HPDE6-E6E7 (cell line): ENCODE measurements at regions not wholly inside any gene's neighbourhood (a gene's known extent, or its start where the extent isn't known, plus 50 kb on each side); places are given as distances from the start of the nearest gene placed in this dataset.
A peak's percentile ranks its signal among the peaks of the same experiment; 100 is the strongest.

Experiments used
- DNase-seq: peaks from one replicate; pipeline ENCODE4 v3.0.0; 2011; ENCODE audit warnings: missing footprints; ENCODE audit errors: extremely low spot score

DNA sequence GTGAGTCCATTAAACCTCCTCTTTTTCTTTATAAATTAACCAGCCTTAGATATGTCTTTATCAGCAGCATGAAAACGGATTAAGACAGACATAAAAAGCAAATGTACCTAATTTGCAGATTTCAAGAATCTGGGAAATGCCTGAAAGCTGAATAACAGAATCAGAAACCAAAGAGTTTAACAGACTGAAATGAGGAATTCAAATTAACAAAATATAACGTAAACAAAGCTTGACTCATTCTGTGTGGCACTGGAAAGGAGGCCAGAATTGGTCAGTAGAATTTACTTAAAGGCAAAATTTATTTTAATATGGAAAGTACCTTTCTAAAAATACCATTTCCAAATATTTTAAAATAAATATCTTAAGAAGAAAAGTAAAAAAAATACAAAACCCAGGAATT lies 540.6 kb upstream of the HTR2A start:
- no peak for DNase-seq

GRCh38 chr13:47433461-47434005 lies 536.7 kb upstream of the HTR2A start:
- no peak for DNase-seq

GRCh38 chr13:47426126-47426849 lies 529.4 kb upstream of the HTR2A start:
- no peak for DNase-seq

- DNase-seq: no peak
Measured at GRCh38 chr13:47421525-47421924, 524.7 kb upstream of the HTR2A start.

DNA sequence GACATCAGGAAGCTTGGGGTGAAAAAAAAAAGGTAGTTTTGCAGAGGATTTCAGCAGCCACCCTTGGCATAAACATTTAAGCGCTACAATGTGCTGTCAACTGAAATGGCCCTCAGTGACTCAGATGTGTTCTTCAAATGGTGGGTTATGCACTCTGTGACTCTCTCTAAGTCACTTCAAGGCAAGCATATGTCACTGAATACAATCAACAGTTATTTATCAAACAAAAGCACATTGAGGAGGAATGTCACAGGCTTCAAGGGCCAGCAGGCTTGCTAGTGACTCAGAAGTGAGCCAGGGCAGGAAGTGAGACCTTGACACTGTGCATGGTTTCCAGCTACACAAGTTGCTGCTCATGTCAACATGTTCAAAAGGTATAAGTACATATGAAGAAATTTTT lies 523.7 kb upstream of the HTR2A start:
- no peak for DNase-seq

DNA sequence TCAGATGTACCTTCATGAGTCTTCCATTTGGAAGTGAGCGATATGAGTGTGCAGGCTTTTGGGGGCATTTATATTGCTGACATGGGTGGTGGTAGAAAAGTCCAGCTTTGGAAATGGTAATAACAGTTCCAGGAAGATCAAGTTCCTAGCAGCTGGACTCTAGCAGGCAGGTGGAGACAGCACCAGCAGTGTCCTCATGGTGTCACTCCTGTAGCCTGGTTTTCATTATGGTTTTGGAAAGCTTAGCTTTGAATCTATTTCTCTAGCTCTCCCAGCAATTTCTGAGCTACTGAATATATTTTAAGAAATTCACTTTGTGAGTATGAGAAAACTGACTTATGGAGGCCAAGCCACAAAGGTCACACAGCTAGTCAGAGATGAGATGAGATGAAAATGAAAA lies 523.2 kb upstream of the HTR2A start:
- DNase-seq: no peak

GRCh38 chr13:47418206-47418920 lies 521.5 kb upstream of the HTR2A start:
- DNase-seq: no peak

DNA sequence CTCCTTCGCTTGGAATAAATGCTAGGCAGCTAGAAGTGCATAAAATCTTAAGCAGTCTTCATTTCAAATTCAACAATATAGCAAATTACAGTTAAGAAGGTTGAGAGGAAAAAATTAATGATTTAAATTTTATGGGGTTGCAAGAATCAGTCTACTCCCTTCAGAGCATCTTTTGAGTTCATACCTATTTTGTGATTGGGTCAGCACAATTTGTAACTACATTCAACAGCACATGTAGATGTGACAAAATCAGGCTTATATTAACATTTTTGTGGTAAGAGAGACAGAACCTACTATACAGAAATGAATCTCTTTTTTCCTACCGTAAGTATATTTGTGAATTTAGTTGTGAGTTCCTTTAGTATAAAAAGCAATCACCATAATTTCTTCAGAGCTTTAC lies 520.6 kb upstream of the HTR2A start:
- DNase-seq: no peak

DNA sequence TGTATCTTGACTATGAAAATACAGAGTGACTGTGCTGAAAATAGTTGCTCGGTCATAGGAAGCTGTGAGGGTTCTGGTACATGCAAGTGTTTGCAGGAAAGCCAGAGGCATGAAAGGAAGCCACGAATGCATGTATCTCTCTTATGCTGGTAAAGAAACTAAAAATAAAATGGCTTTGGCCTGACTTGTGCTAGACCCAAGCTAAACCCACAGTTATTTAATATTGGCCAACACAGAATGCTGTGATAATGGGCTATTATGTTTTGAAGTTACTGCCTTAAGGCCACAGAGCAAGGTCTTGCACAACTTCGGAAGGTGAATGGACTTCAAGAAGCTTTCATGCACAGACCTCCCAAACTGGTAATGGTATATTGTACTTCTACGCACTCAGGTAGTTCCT lies 518.2 kb upstream of the HTR2A start:
- no peak for DNase-seq

- DNase-seq: no peak
Measured at GRCh38 chr13:47413526-47413925, 516.7 kb upstream of the HTR2A start.

DNA sequence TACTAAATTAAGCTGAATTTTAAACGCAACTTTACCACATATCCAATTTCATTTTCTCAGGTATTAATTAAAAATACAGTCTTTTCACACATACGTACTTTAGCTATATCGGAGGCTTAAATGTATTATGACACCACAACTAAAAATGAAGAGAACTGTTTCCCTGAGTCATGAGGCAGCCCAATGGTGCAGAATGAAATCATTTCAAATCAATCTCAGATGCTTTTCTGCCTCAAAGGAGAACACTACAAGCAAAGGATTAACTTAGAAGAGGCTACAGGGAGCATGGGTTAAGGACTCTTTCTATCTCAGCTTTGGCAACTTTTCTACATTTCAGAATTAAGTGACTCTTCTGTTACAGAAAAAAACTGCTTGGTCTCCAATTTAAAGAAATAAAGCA lies 516.3 kb upstream of the HTR2A start:
- no peak for DNase-seq

DNA sequence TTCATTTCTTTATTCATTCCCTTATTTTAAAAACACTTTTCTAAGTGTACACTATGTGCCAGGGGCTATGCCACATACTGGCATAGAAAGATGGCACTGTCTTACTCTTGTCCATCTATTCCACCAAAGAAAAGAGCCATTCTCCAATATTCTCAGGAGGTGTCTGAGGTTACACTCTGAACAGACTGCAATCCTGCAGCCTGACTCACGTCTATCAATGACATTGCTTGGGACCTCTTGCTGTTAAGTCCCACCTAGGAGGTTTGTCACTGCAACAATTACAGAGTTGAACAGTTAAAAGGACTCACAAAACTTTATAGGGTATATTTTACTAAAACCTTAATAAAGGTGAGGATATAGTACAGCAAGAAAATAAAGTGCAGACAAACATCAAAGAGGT lies 512.9 kb upstream of the HTR2A start:
- DNase-seq: no peak

DNA sequence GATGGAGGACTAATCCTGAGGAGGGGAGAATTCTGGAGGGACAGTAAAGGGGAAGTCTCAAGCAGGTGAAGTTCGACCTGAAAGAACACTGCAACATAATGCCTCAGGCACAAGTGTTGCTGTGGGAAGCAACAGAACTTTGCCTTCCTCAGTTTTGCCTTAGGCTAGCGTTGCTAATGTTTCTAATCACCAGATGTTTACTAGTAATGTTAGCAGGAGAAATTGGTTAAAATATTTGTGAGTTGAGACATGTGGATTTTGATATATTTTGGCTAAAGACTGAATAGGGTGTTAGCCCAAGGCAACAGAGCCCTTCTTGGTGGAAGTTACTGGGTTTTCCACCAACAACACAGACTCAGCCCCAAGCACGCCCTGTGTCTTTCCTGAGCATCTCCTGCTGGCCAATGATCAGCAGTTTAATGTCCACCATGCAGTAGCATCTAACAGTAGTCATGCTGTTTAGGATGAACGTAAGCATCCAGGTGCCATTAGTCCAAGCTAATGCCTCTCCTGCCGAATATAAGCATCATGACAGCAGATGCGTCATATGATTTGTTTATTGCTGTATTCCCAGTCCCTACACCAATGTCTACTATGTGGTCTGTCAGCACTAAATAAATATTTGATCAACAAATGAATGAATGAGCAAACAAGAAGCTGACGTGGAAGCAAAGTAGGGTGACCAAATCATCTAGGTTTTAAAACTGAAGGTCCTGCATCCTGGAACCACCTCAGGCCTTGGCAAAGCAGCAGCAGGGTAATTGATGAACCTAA lies 511.9 kb upstream of the HTR2A start:
- DNase-seq: no peak

DNA sequence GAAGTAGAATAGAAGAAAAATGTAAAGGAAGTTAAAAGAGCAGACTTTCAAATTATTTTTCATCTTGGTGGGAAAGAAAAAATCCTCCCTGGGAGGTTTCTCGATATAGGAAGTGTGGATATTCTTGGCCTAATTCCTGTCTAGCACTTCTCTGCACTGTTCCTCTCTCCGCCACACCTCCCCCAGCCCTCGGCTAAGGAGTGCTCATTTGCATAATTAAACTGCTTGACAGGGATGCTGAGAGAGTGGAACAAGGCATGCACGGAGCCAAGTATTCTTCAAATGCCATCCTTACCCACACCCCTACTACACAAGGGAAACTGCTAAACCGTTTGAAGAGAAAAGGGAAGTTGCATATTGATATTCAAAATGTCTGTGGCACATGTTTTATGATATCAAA lies 511.0 kb upstream of the HTR2A start:
- no peak for DNase-seq

GRCh38 chr13:47399599-47399998 lies 502.7 kb upstream of the HTR2A start:
- no peak for DNase-seq

- DNase-seq: peak; percentile 0
Measured at GRCh38 chr13:47397739-47398138, 500.9 kb upstream of the HTR2A start.

DNA sequence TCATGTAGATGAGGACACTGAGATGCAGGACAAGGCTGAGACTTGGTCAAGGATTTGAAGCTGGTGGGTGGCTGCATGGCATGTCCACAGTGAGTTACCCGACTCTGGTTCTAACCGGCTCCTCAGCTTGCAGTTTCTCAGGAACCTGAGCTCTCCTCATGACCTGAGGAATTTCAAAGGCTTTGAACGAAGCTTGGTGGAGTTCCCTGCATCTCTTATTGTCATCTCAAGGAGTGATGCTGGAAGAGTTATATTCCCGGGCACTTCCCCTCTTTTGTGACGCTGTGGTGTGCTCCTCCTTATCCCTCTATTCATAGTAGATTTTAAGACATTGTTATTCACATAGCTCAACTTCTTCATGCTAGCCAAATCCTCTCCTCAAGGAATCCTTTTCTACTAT lies 500.1 kb upstream of the HTR2A start:
- no peak for DNase-seq

DNA sequence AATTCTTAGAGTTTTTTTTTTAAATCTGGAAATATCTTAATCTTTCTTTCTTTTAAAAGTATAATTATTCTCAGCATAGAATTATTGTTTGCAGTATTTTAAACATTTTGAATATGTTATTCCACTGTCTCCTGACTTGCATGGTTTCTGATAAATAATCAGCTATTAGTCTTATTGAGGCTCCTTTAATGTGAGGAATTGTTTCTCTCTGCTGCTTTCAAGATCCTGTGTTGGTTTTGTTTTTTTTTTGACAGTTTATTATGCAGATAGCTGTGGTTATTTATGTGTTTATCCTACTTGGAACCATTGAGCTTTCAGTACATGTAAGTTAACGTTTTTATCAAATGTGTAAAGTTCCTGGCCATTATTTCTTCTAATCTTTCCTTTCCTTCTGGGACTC lies 477.9 kb upstream of the HTR2A start:
- DNase-seq: no peak

DNA sequence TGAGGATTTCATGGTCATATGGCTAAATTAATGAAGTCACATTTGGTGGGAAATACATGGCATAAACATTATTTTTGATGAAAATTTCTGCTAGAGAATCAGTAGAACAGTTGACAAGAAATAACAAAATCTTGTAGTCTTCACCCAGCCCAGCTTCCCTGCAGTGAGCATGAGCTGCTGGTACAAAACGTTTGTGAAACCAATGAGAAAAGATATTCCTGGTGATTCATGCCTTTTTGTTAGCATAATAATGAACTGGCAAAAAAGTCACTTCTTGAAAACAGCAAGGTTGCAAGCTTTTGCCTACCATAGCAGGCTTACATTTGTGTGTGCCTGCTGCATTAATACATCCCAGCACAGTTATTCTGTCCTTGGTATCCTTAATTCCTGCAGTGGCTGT lies 475.9 kb upstream of the HTR2A start:
- no peak for DNase-seq

GRCh38 chr13:47351798-47352197 lies 454.9 kb upstream of the HTR2A start:
- DNase-seq: no peak

DNA sequence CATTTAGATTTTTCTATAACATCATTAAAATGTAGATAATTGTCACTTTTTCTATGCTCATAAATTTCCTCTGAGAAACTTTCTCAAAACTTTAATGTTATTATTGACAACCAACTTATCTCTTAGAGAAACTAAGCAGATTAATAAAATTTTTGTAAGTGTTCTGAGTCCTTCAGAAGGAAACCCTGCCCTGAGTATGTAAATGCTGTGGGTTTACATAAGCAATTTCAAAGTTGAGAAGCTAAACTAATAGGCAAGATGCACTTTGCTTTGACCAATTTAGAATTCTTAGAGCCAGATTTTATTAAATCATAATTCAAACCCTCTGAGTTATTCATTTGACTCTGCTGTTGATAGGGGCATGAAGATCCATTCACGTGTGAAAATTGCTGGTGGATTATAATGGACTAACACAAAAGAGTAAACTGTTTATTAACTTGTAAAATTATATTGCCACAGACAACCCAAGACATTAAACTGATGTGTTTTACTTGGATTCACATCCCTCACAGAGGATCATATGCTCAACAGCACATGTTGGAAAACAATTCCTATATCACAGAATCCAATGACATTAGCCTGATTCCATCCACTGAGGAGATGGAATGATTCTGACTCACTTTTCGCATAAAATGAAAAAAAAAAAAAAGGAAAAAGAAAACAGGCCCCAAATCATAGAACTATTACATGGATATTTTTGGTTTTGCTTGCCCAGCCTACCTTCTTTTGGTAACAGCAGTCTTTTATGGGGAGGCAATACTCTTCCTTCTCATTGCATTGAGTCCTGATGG lies 453.7 kb upstream of the HTR2A start:
- no peak for DNase-seq

DNA sequence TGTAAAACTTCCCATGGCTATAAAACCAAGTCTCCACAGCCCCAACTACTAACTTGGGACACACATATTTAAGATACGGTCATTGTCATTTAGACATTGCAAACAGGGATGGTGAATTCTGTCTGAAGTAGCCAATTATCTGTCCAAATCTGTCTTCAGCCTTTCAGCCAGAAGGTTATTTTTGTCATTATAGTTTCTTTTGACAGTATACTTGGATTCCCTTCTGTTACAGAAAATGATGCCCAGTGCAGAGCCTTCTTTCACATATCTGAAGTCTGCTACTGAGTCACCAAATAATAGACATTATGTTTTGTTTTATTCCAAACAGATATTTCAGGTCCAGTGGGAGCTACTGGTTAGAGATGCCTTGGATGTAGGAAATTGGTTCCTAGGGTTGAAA lies 452.4 kb upstream of the HTR2A start:
- DNase-seq: no peak
